ENCODE measurements at regions not wholly inside any gene's neighbourhood (a gene's known extent, or its start where the extent isn't known, plus 50 kb on each side); places are given as distances from the start of the nearest gene placed in this dataset.

GRCh38 chr16:86345516-86345915 is 164.8 kb upstream of the FOXF1 start:
- no peak for TF ChIP-seq POLR2AphosphoS5 (IDR thresholded peaks at IDR 0.05; ENCODE audit: low read depth, low read length)
- no peak for TF ChIP-seq POLR2A (IDR thresholded peaks at IDR 0.05; ENCODE audit: low read depth, low read length)
- TF ChIP-seq TAF1 (IDR thresholded peaks at IDR 0.05; ENCODE audit: borderline replicate concordance, low read depth, low read length), result no peak
